DMS153 treated with DMSO at 0.1 percent for 48 hours (cell line): ENCODE measurements at regions not wholly inside any gene's neighbourhood (a gene's known extent, or its start where the extent isn't known, plus 50 kb on each side); places are given as distances from the start of the nearest gene placed in this dataset.
"Not testable (repeated sequence)": the region's sequence is repeated elsewhere in the genome, so short reads cannot be mapped to it uniquely, and the experiment has no call there.

Experiments
- DNase-seq: peaks from one replicate; lab custom pipeline; 2025; ENCODE audit not compliant: unreplicated experiment; lab: John Stamatoyannopoulos, UW

- no peak for DNase-seq
These were observed 562.0 kb downstream of the MN1 start for GRCh38 chr22:27239520-27239919.

- DNase-seq: no peak
These were observed 561.1 kb downstream of the MN1 start for GRCh38 chr22:27240298-27241075.

- DNase-seq: no peak
These were observed 559.9 kb downstream of the MN1 start for GRCh38 chr22:27241430-27242321.

- no peak for DNase-seq
These were observed 559.1 kb downstream of the MN1 start for GRCh38 chr22:27242474-27242873.

- no peak for DNase-seq
These were observed 558.5 kb downstream of the MN1 start for GRCh38 chr22:27242917-27243589.

- DNase-seq: no peak
These were observed 557.2 kb downstream of the MN1 start for GRCh38 chr22:27244328-27244727.

- no peak for DNase-seq
These were observed 556.5 kb downstream of the MN1 start for GRCh38 chr22:27245056-27245455.

- DNase-seq: no peak
These were observed 555.0 kb downstream of the MN1 start for GRCh38 chr22:27246558-27246957.

GRCh38 chr22:27247701-27248434, 553.7 kb downstream of the MN1 start:
- no peak for DNase-seq

GRCh38 chr22:27250418-27250817, 551.1 kb downstream of the MN1 start:
- DNase-seq: no peak

- no peak for DNase-seq
These were observed 550.7 kb downstream of the MN1 start for GRCh38 chr22:27250886-27251285.

GRCh38 chr22:27251563-27251962, 550.0 kb downstream of the MN1 start:
- no peak for DNase-seq

- DNase-seq: no peak
These were observed 549.1 kb downstream of the MN1 start for GRCh38 chr22:27252282-27253049.

- no peak for DNase-seq
These were observed 548.3 kb downstream of the MN1 start for GRCh38 chr22:27253108-27253902.

- DNase-seq: not testable (repeated sequence)
These were observed 547.5 kb downstream of the MN1 start for GRCh38 chr22:27254063-27254462.

GRCh38 chr22:27255580-27255979, 546.0 kb downstream of the MN1 start:
- no peak for DNase-seq

- no peak for DNase-seq
These were observed 543.6 kb downstream of the MN1 start for GRCh38 chr22:27257987-27258386.

GRCh38 chr22:27258616-27259172, 542.9 kb downstream of the MN1 start:
- no peak for DNase-seq

GRCh38 chr22:27259433-27259832, 542.1 kb downstream of the MN1 start:
- no peak for DNase-seq
